Skeletal muscle tissue (tissue), 3 donors: ENCODE measurements at regions not wholly inside any gene's neighbourhood (a gene's known extent, or its start where the extent isn't known, plus 50 kb on each side); places are given as distances from the start of the nearest gene placed in this dataset.

Source experiments
- H3K27ac ChIP-seq: one replicate; pipeline ENCODE4 v1.7.0; 2013; ENCODE audit warnings: mild to moderate bottlenecking, low read depth, low read length, inconsistent platforms
- H3K27me3 ChIP-seq, 3 donors: one replicate each; pipeline ENCODE4 v1.7.0; 2013; ENCODE audit warnings: low read length in 3 of 3; ENCODE audit not compliant: control insufficient read depth in 3 of 3, insufficient read depth in 3 of 3
- H3K36me3 ChIP-seq, 3 donors: one replicate each; pipeline ENCODE4 v1.7.0; 2013; ENCODE audit warnings: low read length in 3 of 3; ENCODE audit not compliant: control insufficient read depth in 3 of 3, insufficient read depth in 3 of 3
- H3K4me1 ChIP-seq, 3 donors: one replicate each; pipeline ENCODE4 v1.7.0; 2013; ENCODE audit warnings: low read length in 3 of 3, mild to moderate bottlenecking in 3 of 3; ENCODE audit not compliant: control insufficient read depth in 3 of 3, insufficient read depth in 3 of 3
- H3K4me3 ChIP-seq, 3 donors: one replicate each; pipeline ENCODE4 v1.7.0; 2013; ENCODE audit warnings: low read length in 3 of 3
- H3K9ac ChIP-seq, 3 donors: one replicate each; pipeline ENCODE4 v1.7.0; 2013; ENCODE audit warnings: low read length in 3 of 3, mild to moderate bottlenecking in 3 of 3, moderate library complexity in 2 of 3, low read depth in 1 of 3
- H3K9me3 ChIP-seq, 3 donors: one replicate each; pipeline ENCODE4 v1.7.0; 2013; ENCODE audit warnings: low read length in 3 of 3; ENCODE audit not compliant: control insufficient read depth in 3 of 3
- donor health status: Osteomylitis.

- Histone ChIP-seq H3K9me3 (no peaks in the 10 kb centered on the region), H3K9ac (no peak overlapping the region), H3K36me3 (no peaks in the 10 kb centered on the region), H3K4me1 (peaks cover 0 to 8% (median 3%) of the 10 kb centered on the region in 3 donors), H3K27me3 (no peaks in the 10 kb centered on the region), H3K27ac (peak overlapping the region; percentile 42), H3K4me3 (no peak overlapping the region)
Measured at GRCh38 chr1:100627054-100627716, 89.2 kb downstream of the GPR88 start.

DNA sequence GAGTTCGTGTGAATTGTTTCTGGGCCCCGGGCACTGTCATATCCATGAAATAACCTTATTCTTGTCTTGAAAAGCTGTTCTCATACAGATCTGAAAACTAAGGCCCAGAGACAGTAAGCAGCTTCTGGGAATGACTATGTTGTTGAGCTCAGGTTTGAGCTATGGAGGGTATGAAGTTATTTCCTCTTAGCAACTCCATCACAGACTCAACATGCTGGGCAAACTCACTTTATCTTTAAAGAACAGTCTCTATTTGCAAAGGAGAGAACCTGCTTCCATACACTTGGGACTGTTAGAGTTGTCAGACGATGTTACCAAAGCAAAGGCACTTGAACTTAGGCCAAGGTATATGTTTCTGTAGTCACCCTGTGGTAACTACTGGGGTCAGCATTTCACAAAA is 90.0 kb downstream of the GPR88 start:
- H3K27me3 ChIP-seq: no peaks in the 10 kb centered on the region
- no peak overlapping the region for H3K4me3 ChIP-seq
- no peaks in the 10 kb centered on the region for H3K9me3 ChIP-seq
- H3K36me3 ChIP-seq: no peaks in the 10 kb centered on the region
- H3K4me1 ChIP-seq: peaks cover 0 to 8% (median 3%) of the 10 kb centered on the region in 3 donors
- no peak overlapping the region for H3K9ac ChIP-seq
- H3K27ac ChIP-seq: peak overlapping the region; percentile 42

DNA sequence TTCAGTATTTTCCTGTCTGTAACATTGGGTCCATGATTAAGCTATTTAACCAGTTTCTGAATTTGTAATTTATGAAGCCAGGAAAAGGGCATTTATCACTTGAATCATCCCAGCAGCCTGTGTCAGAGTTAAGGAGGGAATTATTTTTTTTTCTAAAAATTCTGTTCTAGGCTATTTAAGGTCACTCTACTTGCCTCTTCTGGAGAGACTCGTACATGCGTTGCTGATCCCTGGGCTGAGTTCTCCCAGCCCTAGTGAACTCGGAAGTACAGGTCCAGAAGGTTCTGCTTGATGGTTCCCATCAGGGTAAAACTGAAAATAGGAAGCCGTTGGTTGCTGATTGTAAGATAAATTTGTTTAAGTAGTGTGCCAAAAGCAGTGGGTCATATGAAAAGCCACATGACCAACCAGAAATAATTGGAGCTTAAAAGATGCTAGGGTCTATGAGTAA is 90.7 kb downstream of the GPR88 start:
- peak overlapping the region; percentile 42 for H3K27ac ChIP-seq
- peaks cover 0 to 8% (median 3%) of the 10 kb centered on the region in 3 donors for H3K4me1 ChIP-seq
- H3K4me3 ChIP-seq: no peak overlapping the region
- H3K9ac ChIP-seq: no peak overlapping the region
- no peaks in the 10 kb centered on the region for H3K36me3 ChIP-seq
- no peaks in the 10 kb centered on the region for H3K9me3 ChIP-seq
- H3K27me3 ChIP-seq: no peaks in the 10 kb centered on the region

- Histone ChIP-seq H3K9me3 (no peaks in the 10 kb centered on the region), H3K4me1 (peaks cover 0 to 8% (median 3%) of the 10 kb centered on the region in 3 donors)
Measured at GRCh38 chr1:100629391-100629790, 90.2 kb upstream of the VCAM1 start.

GRCh38 chr1:100631015-100631551 is 88.5 kb upstream of the VCAM1 start:
- H3K4me3 ChIP-seq: no peak overlapping the region
- no peaks in the 10 kb centered on the region for H3K36me3 ChIP-seq
- H3K27ac ChIP-seq: no peak overlapping the region
- H3K4me1 ChIP-seq: peaks cover 0 to 8% (median 3%) of the 10 kb centered on the region in 3 donors
- H3K27me3 ChIP-seq: no peaks in the 10 kb centered on the region
- no peak overlapping the region for H3K9ac ChIP-seq
- no peaks in the 10 kb centered on the region for H3K9me3 ChIP-seq

More at GRCh38 chr1:100629391-100629790, 90.2 kb upstream of the VCAM1 start:
- H3K9ac ChIP-seq: no peak overlapping the region
- no peaks in the 10 kb centered on the region for H3K27me3 ChIP-seq
- H3K4me3 ChIP-seq: no peak overlapping the region
- no peak overlapping the region for H3K27ac ChIP-seq
- H3K36me3 ChIP-seq: no peaks in the 10 kb centered on the region

DNA sequence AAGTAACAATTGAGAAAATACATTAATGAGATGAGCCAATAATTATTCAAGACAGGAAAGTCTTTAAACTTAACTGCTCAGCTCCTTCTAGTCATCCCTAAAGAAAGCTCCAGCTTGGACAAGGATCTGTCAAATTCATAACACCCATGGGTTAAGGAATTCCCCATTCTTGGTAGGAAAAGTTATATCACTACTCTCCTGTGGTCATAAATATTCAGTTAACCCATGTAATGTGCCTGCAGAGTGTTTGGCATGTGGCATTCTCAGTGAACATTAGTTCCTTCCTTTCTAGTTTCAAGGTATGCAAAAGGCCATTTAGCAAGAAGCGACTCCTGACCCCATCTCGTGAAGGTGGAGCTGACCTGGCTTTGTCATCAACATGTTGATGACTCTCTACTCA is 76.7 kb upstream of the VCAM1 start:
- Histone ChIP-seq H3K9me3 (peaks cover 0 to 2% (median 0%) of the 10 kb centered on the region in 3 donors), H3K27me3 (no peaks in the 10 kb centered on the region), H3K27ac (peak overlapping the region; percentile 11), H3K4me3 (no peak overlapping the region), H3K36me3 (no peaks in the 10 kb centered on the region), H3K9ac (no peak overlapping the region), H3K4me1 (peaks cover 0 to 4% (median 3%) of the 10 kb centered on the region in 3 donors)

GRCh38 chr1:100643471-100644196 is 75.9 kb upstream of the VCAM1 start:
- Histone ChIP-seq H3K27ac (peak overlapping the region; percentile 11), H3K4me1 (peaks cover 0 to 4% (median 3%) of the 10 kb centered on the region in 3 donors), H3K9ac (no peak overlapping the region), H3K36me3 (no peaks in the 10 kb centered on the region), H3K4me3 (no peak overlapping the region), H3K27me3 (no peaks in the 10 kb centered on the region), H3K9me3 (peaks cover 0 to 2% (median 0%) of the 10 kb centered on the region in 3 donors)

DNA sequence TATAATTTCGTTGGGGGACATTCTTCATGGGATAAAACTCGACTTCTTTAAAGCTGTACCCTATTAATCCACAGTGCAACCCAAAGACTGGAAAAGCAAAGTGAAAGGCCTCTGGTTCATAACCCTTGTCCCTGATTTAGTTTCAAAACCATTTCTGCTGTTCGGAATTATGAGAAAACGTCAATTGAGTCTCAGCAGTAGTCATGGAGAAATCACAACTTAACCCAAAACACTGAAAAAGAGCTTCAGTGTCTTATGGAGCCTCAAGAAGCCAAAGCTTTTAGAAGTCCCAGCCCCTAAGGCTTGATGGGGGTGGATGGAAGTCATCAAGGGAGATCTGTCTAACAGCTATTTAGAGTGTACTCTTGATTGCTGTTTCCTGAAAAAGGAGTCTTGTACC is 73.5 kb upstream of the VCAM1 start:
- Histone ChIP-seq H3K4me3 (no peak overlapping the region), H3K27ac (peak overlapping the region; percentile 38), H3K4me1 (peaks cover 0 to 4% (median 3%) of the 10 kb centered on the region in 3 donors), H3K9ac (no peak overlapping the region), H3K27me3 (no peaks in the 10 kb centered on the region), H3K9me3 (no peaks in the 10 kb centered on the region), H3K36me3 (no peaks in the 10 kb centered on the region)

DNA sequence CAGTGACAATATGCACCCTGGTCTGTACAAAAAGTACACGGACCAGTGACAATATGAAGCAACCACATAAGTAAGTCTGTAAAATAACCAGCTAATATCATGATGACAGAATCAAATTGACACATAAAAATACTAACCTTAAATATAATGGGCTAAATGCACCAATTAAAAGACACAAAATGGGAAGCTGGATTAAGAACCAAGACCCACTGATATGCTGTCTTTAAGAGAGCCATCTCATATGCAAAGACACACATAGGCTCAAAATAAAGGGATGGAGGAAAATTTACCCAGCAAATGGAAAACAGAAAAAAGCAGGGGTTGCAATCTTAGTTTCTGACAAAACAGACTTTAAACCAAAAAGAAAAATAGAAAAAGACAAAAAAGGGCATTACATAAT is 70.4 kb upstream of the VCAM1 start:
- no peaks in the 10 kb centered on the region for H3K27me3 ChIP-seq
- H3K9ac ChIP-seq: no peak overlapping the region
- no peak overlapping the region for H3K27ac ChIP-seq
- no peaks in the 10 kb centered on the region for H3K9me3 ChIP-seq
- no peak overlapping the region for H3K4me3 ChIP-seq
- H3K4me1 ChIP-seq: no peaks in the 10 kb centered on the region
- no peaks in the 10 kb centered on the region for H3K36me3 ChIP-seq
